OCI-LY3 (cell line): ENCODE measurements at regions not wholly inside any gene's neighbourhood (a gene's known extent, or its start where the extent isn't known, plus 50 kb on each side); places are given as distances from the start of the nearest gene placed in this dataset.

Experiments
- H2AFZ ChIP-seq: fragments of 200-600, 300-600 bp; shearing (Covaris generic); 2 replicates; pipeline ENCODE4 v1.6.0; 2014; ENCODE audit warnings: antibody characterized with exemption, low read depth, low read length
- H3K27ac ChIP-seq: fragments of 200-600, 300-600 bp; sonication (generic); 2 replicates; pipeline ENCODE4 v1.5.1; 2014; ENCODE audit warnings: mild to moderate bottlenecking, low read length, moderate library complexity, mixed read lengths
- H3K27me3 ChIP-seq: fragments of 200-600, 300-600 bp; sonication (generic); 2 replicates; pipeline ENCODE4 v1.6.1; 2014; ENCODE audit warnings: low read depth, low read length, mixed read lengths
- H3K36me3 ChIP-seq: fragments of 200-600, 300-600 bp; sonication (generic); replicated peaks from 2 replicates; pipeline ENCODE3; 2014; ENCODE audit warnings: low read depth, low read length, mixed read lengths
- H3K4me1 ChIP-seq: fragments of 300-600, 200-600 bp; sonication (generic); 2 replicates; pipeline ENCODE4 v1.6.1; 2014; ENCODE audit warnings: low read length, mixed read lengths
- H3K4me2 ChIP-seq: fragments of 200-600, 300-600 bp; sonication (generic); 2 replicates; pipeline ENCODE4 v1.6.1; 2014; ENCODE audit warnings: low read length, mixed read lengths
- H3K4me3 ChIP-seq: fragments of 300-600, 200-600 bp; sonication (generic); 2 replicates; pipeline ENCODE4 v1.5.1; 2014; ENCODE audit warnings: antibody characterized with exemption, mild to moderate bottlenecking, low read length, moderate library complexity
- H3K79me2 ChIP-seq: fragments of 300-600, 200-600 bp; shearing (Covaris generic); 2 replicates; pipeline ENCODE4 v1.6.1; 2014; ENCODE audit warnings: mild to moderate bottlenecking, low read length, mixed read lengths
- H3K9ac ChIP-seq: fragments of 300-600, 200-600 bp; shearing (Covaris generic); 2 replicates; pipeline ENCODE4 v1.6.0; 2014; ENCODE audit warnings: mild to moderate bottlenecking, low read length, moderate library complexity
- H3K9me3 ChIP-seq: fragments of 200-600, 300-600 bp; shearing (Covaris generic); 2 replicates; pipeline ENCODE4 v1.6.1; 2014; ENCODE audit warnings: low read length, mixed read lengths; ENCODE audit not compliant: insufficient read depth
- H4K20me1 ChIP-seq: fragments of 200-600, 300-600 bp; sonication (generic); 2 replicates; pipeline ENCODE4 v1.6.1; 2016; ENCODE audit warnings: low read length, mixed read lengths; ENCODE audit not compliant: insufficient read depth
- CTCF ChIP-seq: fragments of 200-600, 300-600 bp; sonication (generic); IDR thresholded peaks from 2 replicates; pipeline ENCODE4 v1.5.1; 2014; ENCODE audit warnings: antibody characterized with exemption, low read length, low read depth
- EZH2phosphoT487 ChIP-seq: fragments of 200-600 bp; shearing (Covaris generic); IDR thresholded peaks from 2 replicates; pipeline ENCODE4 v1.6.1; 2018; ENCODE audit warnings: antibody characterized with exemption, mixed run types, low read depth

- Histone ChIP-seq H3K4me1 (peaks cover 6% of the 10 kb centered on the region), H3K36me3 (no peaks in the 10 kb centered on the region), H3K4me2 (no peak overlapping the region), H3K27ac (no peak overlapping the region), H3K27me3 (no peaks in the 10 kb centered on the region), H3K79me2 (no peaks in the 10 kb centered on the region), H3K9ac (no peak overlapping the region), H4K20me1 (no peaks in the 10 kb centered on the region), H3K4me3 (no peak overlapping the region), H3K9me3 (no peaks in the 10 kb centered on the region), H2AFZ (no peak overlapping the region)
- TF ChIP-seq CTCF (no peak), EZH2phosphoT487 (no peak)
These were observed 497.2 kb upstream of the FAM241A start for GRCh38 chr4:111648056-111648455.

GRCh38 chr4:111649308-111649707 is 495.9 kb upstream of the FAM241A start:
- Histone ChIP-seq H4K20me1 (no peaks in the 10 kb centered on the region), H2AFZ (peak overlapping the region; percentile 74), H3K79me2 (no peaks in the 10 kb centered on the region), H3K36me3 (no peaks in the 10 kb centered on the region), H3K9ac (no peak overlapping the region), H3K9me3 (no peaks in the 10 kb centered on the region), H3K4me3 (no peak overlapping the region), H3K27me3 (no peaks in the 10 kb centered on the region), H3K27ac (no peak overlapping the region), H3K4me2 (no peak overlapping the region), H3K4me1 (peaks cover 6% of the 10 kb centered on the region)
- TF ChIP-seq EZH2phosphoT487: no peak
- no peak for TF ChIP-seq CTCF

GRCh38 chr4:111650146-111650545 is 495.1 kb upstream of the FAM241A start:
- Histone ChIP-seq H3K9me3 (no peaks in the 10 kb centered on the region), H3K36me3 (no peaks in the 10 kb centered on the region), H3K27me3 (no peaks in the 10 kb centered on the region), H3K4me1 (peaks cover 6% of the 10 kb centered on the region), H3K79me2 (no peaks in the 10 kb centered on the region), H4K20me1 (no peaks in the 10 kb centered on the region), H3K9ac (no peak overlapping the region), H2AFZ (no peak overlapping the region), H3K4me3 (no peak overlapping the region), H3K27ac (no peak overlapping the region), H3K4me2 (no peak overlapping the region)
- no peak for TF ChIP-seq CTCF
- no peak for TF ChIP-seq EZH2phosphoT487

GRCh38 chr4:111650674-111651086 is 494.6 kb upstream of the FAM241A start:
- H2AFZ ChIP-seq: no peak overlapping the region
- peaks cover 6% of the 10 kb centered on the region for H3K4me1 ChIP-seq
- H3K79me2 ChIP-seq: no peaks in the 10 kb centered on the region
- no peaks in the 10 kb centered on the region for H3K27me3 ChIP-seq
- H3K36me3 ChIP-seq: no peaks in the 10 kb centered on the region
- H3K4me2 ChIP-seq: no peak overlapping the region
- H3K9me3 ChIP-seq: no peaks in the 10 kb centered on the region
- no peak overlapping the region for H3K27ac ChIP-seq
- no peaks in the 10 kb centered on the region for H4K20me1 ChIP-seq
- TF ChIP-seq CTCF (no peak), EZH2phosphoT487 (no peak)
- no peak overlapping the region for H3K4me3 ChIP-seq
- no peak overlapping the region for H3K9ac ChIP-seq
